ENCODE measurements at regions not wholly inside any gene's neighbourhood (a gene's known extent, or its start where the extent isn't known, plus 50 kb on each side); places are given as distances from the start of the nearest gene placed in this dataset.

- DNase-seq = no peak
Measured at GRCh38 chr2:168380500-168380899, 75.6 kb upstream of the CERS6 start.

GRCh38 chr2:168392024-168392423, 64.0 kb upstream of the CERS6 start:
- DNase-seq = no peak

- no peak for DNase-seq
Measured at GRCh38 chr2:168392797-168393196, 63.3 kb upstream of the CERS6 start.

GRCh38 chr2:168394262-168394661, 61.8 kb upstream of the CERS6 start:
- no peak for DNase-seq

- no peak for DNase-seq
Measured at GRCh38 chr2:168396131-168396530, 59.9 kb upstream of the CERS6 start.

GRCh38 chr2:168397629-168398028, 58.4 kb upstream of the CERS6 start:
- DNase-seq = no peak

- DNase-seq = no peak
Measured at GRCh38 chr2:168401048-168401556, 55.0 kb upstream of the CERS6 start.

GRCh38 chr2:168401771-168402170, 54.3 kb upstream of the CERS6 start:
- no peak for DNase-seq

- DNase-seq = no peak
Measured at GRCh38 chr2:168402531-168402930, 53.5 kb upstream of the CERS6 start.

- DNase-seq = no peak
Measured at GRCh38 chr2:168403736-168404135, 52.3 kb upstream of the CERS6 start.

GRCh38 chr2:168404764-168405163, 51.3 kb upstream of the CERS6 start:
- no peak for DNase-seq

All from DMS79 (cell line).